ENCODE measurements at regions not wholly inside any gene's neighbourhood (a gene's known extent, or its start where the extent isn't known, plus 50 kb on each side); places are given as distances from the start of the nearest gene placed in this dataset.

- no peaks in the 10 kb centered on the region for H3K36me3 ChIP-seq
- TF ChIP-seq, protein P1, sequence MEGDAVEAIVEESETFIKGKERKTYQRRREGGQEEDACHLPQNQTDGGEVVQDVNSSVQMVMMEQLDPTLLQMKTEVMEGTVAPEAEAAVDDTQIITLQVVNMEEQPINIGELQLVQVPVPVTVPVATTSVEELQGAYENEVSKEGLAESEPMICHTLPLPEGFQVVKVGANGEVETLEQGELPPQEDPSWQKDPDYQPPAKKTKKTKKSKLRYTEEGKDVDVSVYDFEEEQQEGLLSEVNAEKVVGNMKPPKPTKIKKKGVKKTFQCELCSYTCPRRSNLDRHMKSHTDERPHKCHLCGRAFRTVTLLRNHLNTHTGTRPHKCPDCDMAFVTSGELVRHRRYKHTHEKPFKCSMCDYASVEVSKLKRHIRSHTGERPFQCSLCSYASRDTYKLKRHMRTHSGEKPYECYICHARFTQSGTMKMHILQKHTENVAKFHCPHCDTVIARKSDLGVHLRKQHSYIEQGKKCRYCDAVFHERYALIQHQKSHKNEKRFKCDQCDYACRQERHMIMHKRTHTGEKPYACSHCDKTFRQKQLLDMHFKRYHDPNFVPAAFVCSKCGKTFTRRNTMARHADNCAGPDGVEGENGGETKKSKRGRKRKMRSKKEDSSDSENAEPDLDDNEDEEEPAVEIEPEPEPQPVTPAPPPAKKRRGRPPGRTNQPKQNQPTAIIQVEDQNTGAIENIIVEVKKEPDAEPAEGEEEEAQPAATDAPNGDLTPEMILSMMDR (IDR thresholded peaks at IDR 0.05), result no peak
- TF ChIP-seq EP300 (IDR thresholded peaks at IDR 0.05) (no peak), POLR2A (IDR thresholded peaks at IDR 0.05) (no peak)
- intact Hi-C loops (cut with DNase I), result no loop called here
Measured at GRCh38 chr13:62092949-62093348, 677.3 kb upstream of the PCDH20 start.

GRCh38 chr13:62092536-62092935 is 676.9 kb upstream of the PCDH20 start:
- no peak for DNase-seq
- Histone ChIP-seq H3K9me3 (no peaks in the 10 kb centered on the region), H3K27me3 (no peaks in the 10 kb centered on the region), H3K4me3 (no peak overlapping the region), H3K36me3 (no peaks in the 10 kb centered on the region), H3K4me1 (ENCODE audit: insufficient read depth) (no peaks in the 10 kb centered on the region), H3K27ac (no peak overlapping the region)
- TF ChIP-seq, protein P1 (IDR thresholded peaks at IDR 0.05), result no peak
- TF ChIP-seq POLR2A (IDR thresholded peaks at IDR 0.05) (no peak), EP300 (IDR thresholded peaks at IDR 0.05) (no peak)
- WGBS, 3 donors, result 77 to 85% (median 84%) methylated on average over 3 of the region's 3 CpGs
- intact Hi-C loops (cut with DNase I), result no loop called here

More at GRCh38 chr13:62092949-62093348, 677.3 kb upstream of the PCDH20 start:
- H3K27ac ChIP-seq, result no peak overlapping the region
- H3K9me3 ChIP-seq, result no peaks in the 10 kb centered on the region
- H3K27me3 ChIP-seq, result no peaks in the 10 kb centered on the region
- H3K4me1 ChIP-seq (ENCODE audit: insufficient read depth), result no peaks in the 10 kb centered on the region
- 80 to 85% (median 81%) methylated on average over 2 of the region's 2 CpGs for WGBS, 3 donors
- H3K4me3 ChIP-seq, result no peak overlapping the region
- DNase-seq, result no peak

- TF ChIP-seq, protein P1 (IDR thresholded peaks at IDR 0.05), result no peak
- TF ChIP-seq EP300 (IDR thresholded peaks at IDR 0.05) (no peak), POLR2A (IDR thresholded peaks at IDR 0.05) (no peak)
- no peaks in the 10 kb centered on the region for H3K9me3 ChIP-seq
- H3K36me3 ChIP-seq, result no peaks in the 10 kb centered on the region
- DNase-seq, result no peak
- H3K27me3 ChIP-seq, result no peaks in the 10 kb centered on the region
- no peak overlapping the region for H3K4me3 ChIP-seq
- no peaks in the 10 kb centered on the region for H3K4me1 ChIP-seq (ENCODE audit: insufficient read depth)
- intact Hi-C loops (cut with DNase I), result no loop called here
- H3K27ac ChIP-seq, result no peak overlapping the region
Measured at GRCh38 chr13:62088165-62088564, 672.5 kb upstream of the PCDH20 start.

DNA sequence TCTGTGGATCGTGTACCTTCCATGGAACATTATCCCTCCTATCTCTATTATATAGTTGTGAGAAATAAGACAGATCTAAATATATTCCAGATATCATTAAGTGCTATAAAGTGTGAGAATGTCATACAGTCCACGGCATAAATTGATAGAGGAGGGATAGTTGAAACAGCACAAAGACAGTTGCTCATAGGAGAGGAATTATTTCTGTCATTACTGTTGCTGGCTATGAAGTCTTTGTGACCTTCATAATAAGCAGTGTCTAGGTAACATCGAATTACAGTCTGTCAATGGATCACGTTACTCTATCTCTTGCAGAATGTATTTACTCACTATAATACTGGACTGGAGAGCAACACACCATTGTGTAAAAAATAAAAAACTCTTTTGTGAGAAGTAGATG is 671.5 kb upstream of the PCDH20 start:
- 65 to 76% (median 75%) methylated on average over 4 of the region's 4 CpGs for WGBS, 3 donors
- no peaks in the 10 kb centered on the region for H3K9me3 ChIP-seq
- no peak for DNase-seq
- intact Hi-C loops (cut with DNase I), result no loop called here
- H3K4me3 ChIP-seq, result no peak overlapping the region
- TF ChIP-seq EP300 (IDR thresholded peaks at IDR 0.05) (no peak), POLR2A (IDR thresholded peaks at IDR 0.05) (no peak)
- TF ChIP-seq, protein P1 (IDR thresholded peaks at IDR 0.05), result no peak
- no peaks in the 10 kb centered on the region for H3K27me3 ChIP-seq
- no peaks in the 10 kb centered on the region for H3K4me1 ChIP-seq (ENCODE audit: insufficient read depth)
- no peaks in the 10 kb centered on the region for H3K36me3 ChIP-seq
- no peak overlapping the region for H3K27ac ChIP-seq

Data from ovary (tissue), 7 donors.